B cell (primary cell): ENCODE measurements at regions not wholly inside any gene's neighbourhood (a gene's known extent, or its start where the extent isn't known, plus 50 kb on each side); places are given as distances from the start of the nearest gene placed in this dataset.

Experiments
- ATAC-seq: fragments of 200-7000 bp; cut with Tn5 transposase; one replicate; pipeline ENCODE4 v1.10.0; 2021; ENCODE audit warnings: low read depth, mild to moderate bottlenecking, moderate number of reproducible peaks, moderate library complexity
- CTCF ChIA-PET: fragments of 350-600 bp; sonication (Branson Sonifier 250); formaldehyde crosslinking; loops from one replicate; lab custom pipeline; 2021; ENCODE audit warnings: antibody characterized with exemption, inconsistent platforms; lab: Charles Lee
- POLR2A ChIA-PET: fragments of 350-600 bp; sonication (Branson Sonifier 250); formaldehyde crosslinking; loops from one replicate; lab custom pipeline; 2021; ENCODE audit warnings: antibody characterized with exemption; lab: Charles Lee
- DNase-seq: peaks from one replicate; pipeline ENCODE4 v3.0.0; 2013
- H2AFZ ChIP-seq: 2 replicates; pipeline ENCODE4 v1.6.1; 2012; ENCODE audit warnings: mild to moderate bottlenecking, low read depth, low read length; ENCODE audit not compliant: insufficient read depth, poor library complexity, severe bottlenecking
- H3K27ac ChIP-seq, 2 donors: 1 replicate in 1 of 2; 2 replicates in 1 of 2; pipeline ENCODE4 v1.5.1; 2012 to 2013; ENCODE audit warnings: low read length in 2 of 2, mild to moderate bottlenecking in 2 of 2, moderate library complexity in 1 of 2
- H3K27me3 ChIP-seq, 4 experiments: fragments of 200-600 bp in 1 of 4; sonication (generic) in 1 of 4; replicated peaks in 1 of 4; 1 replicate in 2 of 4; 2 replicates in 2 of 4; pipeline versions ENCODE4 v1.6.1 to v1.7.0; 2013 to 2016; ENCODE audit warnings: low read length in 3 of 4, mild to moderate bottlenecking in 2 of 4, mixed read lengths in 1 of 4, moderate library complexity in 1 of 4; ENCODE audit not compliant: insufficient read depth in 4 of 4, control insufficient read depth in 3 of 4; ENCODE audit errors: control extremely low read depth in 1 of 4
- H3K36me3 ChIP-seq, 2 experiments: replicated peaks in 1 of 2; 1 replicate in 1 of 2; 2 replicates in 1 of 2; pipeline versions ENCODE4 v1.6.1 to v1.7.1; 2013; ENCODE audit warnings: low read length in 1 of 2; ENCODE audit not compliant: insufficient read depth in 2 of 2, control insufficient read depth in 1 of 2; ENCODE audit errors: control extremely low read depth in 1 of 2, extremely low read depth in 1 of 2
- H3K4me1 ChIP-seq, 2 donors: fragments of 200-600 bp in 1 of 2; sonication (generic) in 1 of 2; 1 replicate in 1 of 2; 2 replicates in 1 of 2; pipeline versions ENCODE4 v1.5.1 to v1.6.1; 2013 to 2017; ENCODE audit warnings: low read length in 2 of 2; ENCODE audit not compliant: control insufficient read depth in 2 of 2, insufficient read depth in 2 of 2
- H3K4me2 ChIP-seq: replicated peaks from 2 replicates; pipeline ENCODE3; 2012; ENCODE audit warnings: mild to moderate bottlenecking, low read depth, low read length; ENCODE audit not compliant: poor library complexity, severe bottlenecking
- H3K4me3 ChIP-seq, 5 experiments: fragments of 200-600 bp in 1 of 5; sonication (generic) in 1 of 5; 1 replicate in 3 of 5; 2 replicates in 2 of 5; pipeline versions ENCODE4 v1.5.1 to v1.7.0; 2011 to 2016; ENCODE audit warnings: low read length in 4 of 5, mild to moderate bottlenecking in 4 of 5, low read depth in 2 of 5, control low read depth in 1 of 5, moderate library complexity in 1 of 5; ENCODE audit not compliant: insufficient read depth in 1 of 5; ENCODE audit errors: control extremely low read depth in 1 of 5, extremely low read depth in 1 of 5
- H3K79me2 ChIP-seq: fragments of 200-600 bp; sonication (generic); one replicate; pipeline ENCODE4 v1.6.0; 2016; ENCODE audit warnings: low read length; ENCODE audit not compliant: control insufficient read depth, insufficient read depth
- H3K9ac ChIP-seq: fragments of 200-600 bp; sonication (generic); 2 replicates; pipeline ENCODE4 v1.6.1; 2017; ENCODE audit warnings: mild to moderate bottlenecking, low read length, moderate library complexity
- H3K9me3 ChIP-seq, 3 donors: one replicate each; pipeline versions ENCODE4 v1.6.1 to v1.7.1; 2013; ENCODE audit warnings: low read length in 2 of 3; ENCODE audit not compliant: control insufficient read depth in 2 of 3, insufficient read depth in 1 of 3; ENCODE audit errors: control extremely low read depth in 1 of 3
- H4K20me1 ChIP-seq: 2 replicates; pipeline ENCODE4 v1.6.0; 2012; ENCODE audit warnings: mild to moderate bottlenecking, low read length; ENCODE audit not compliant: insufficient read depth, control insufficient read depth, poor library complexity, severe bottlenecking
- H3K27ac Mint-ChIP-seq: one replicate; pipeline ENCODE4 v1.8.0; 2021; ENCODE audit warnings: mixed read lengths
- H3K27me3 Mint-ChIP-seq: one replicate; pipeline ENCODE4 v1.8.0; 2021; ENCODE audit warnings: mixed read lengths
- H3K4me1 Mint-ChIP-seq: one replicate; pipeline ENCODE4 v1.8.0; 2021; ENCODE audit warnings: mixed read lengths
- H3K4me3 Mint-ChIP-seq: one replicate; pipeline ENCODE4 v1.8.0; 2021; ENCODE audit warnings: mixed read lengths
- H3K9me3 Mint-ChIP-seq: one replicate; pipeline ENCODE4 v1.8.0; 2022; ENCODE audit warnings: mixed read lengths; ENCODE audit not compliant: insufficient read depth
- EZH2 ChIP-seq: IDR thresholded peaks from 2 replicates; pipeline ENCODE4 v1.6.1; 2012; ENCODE audit warnings: borderline replicate concordance, low read depth, mild to moderate bottlenecking, moderate library complexity, low read length; ENCODE audit not compliant: insufficient read depth, poor library complexity, severe bottlenecking
- WGBS: methylation state at CpG from one replicate; pipeline ENCODE4 v1.1.5; 2013; ENCODE audit warnings: missing lambda C conversion rate; ENCODE audit not compliant: insufficient coverage; 5-methylcytosine and 5-hydroxymethylcytosine counted together
- intact Hi-C: fragments of 100-400 bp; cut with micrococcal nuclease; formaldehyde crosslinking; loops from one replicate; pipeline ENCODE4 v1.10.0; 2022
- TF ChIP-seq, protein P1 (sequence below): fragments of 200-600 bp; IDR thresholded peaks from one replicate; pipeline ENCODE4 v1.8.0; 2022; ENCODE audit warnings: antibody characterized with exemption, mild to moderate bottlenecking

- no peak for DNase-seq
- WGBS, result 100% methylated on average over 1 of the region's 1 CpG
- Mint-ChIP-seq H3K9me3 (peaks cover 2% of the 10 kb centered on the region), H3K4me1 (no peaks in the 10 kb centered on the region), H3K4me3 (no peak overlapping the region), H3K27ac (no peak overlapping the region), H3K27me3 (no peaks in the 10 kb centered on the region)
- intact Hi-C loops, result no loop called here
- Histone ChIP-seq H3K27ac (no peak overlapping the region), H2AFZ (no peak overlapping the region), H3K4me1 (no peaks in the 10 kb centered on the region), H3K9ac (no peak overlapping the region), H3K9me3 (no peaks in the 10 kb centered on the region), H4K20me1 (no peaks in the 10 kb centered on the region), H3K27me3 (no peaks in the 10 kb centered on the region), H3K4me3 (no peak overlapping the region), H3K79me2 (no peaks in the 10 kb centered on the region), H3K36me3 (no peaks in the 10 kb centered on the region), H3K4me2 (no peak overlapping the region)
- TF ChIP-seq EZH2, result no peak
- TF ChIP-seq, protein P1, sequence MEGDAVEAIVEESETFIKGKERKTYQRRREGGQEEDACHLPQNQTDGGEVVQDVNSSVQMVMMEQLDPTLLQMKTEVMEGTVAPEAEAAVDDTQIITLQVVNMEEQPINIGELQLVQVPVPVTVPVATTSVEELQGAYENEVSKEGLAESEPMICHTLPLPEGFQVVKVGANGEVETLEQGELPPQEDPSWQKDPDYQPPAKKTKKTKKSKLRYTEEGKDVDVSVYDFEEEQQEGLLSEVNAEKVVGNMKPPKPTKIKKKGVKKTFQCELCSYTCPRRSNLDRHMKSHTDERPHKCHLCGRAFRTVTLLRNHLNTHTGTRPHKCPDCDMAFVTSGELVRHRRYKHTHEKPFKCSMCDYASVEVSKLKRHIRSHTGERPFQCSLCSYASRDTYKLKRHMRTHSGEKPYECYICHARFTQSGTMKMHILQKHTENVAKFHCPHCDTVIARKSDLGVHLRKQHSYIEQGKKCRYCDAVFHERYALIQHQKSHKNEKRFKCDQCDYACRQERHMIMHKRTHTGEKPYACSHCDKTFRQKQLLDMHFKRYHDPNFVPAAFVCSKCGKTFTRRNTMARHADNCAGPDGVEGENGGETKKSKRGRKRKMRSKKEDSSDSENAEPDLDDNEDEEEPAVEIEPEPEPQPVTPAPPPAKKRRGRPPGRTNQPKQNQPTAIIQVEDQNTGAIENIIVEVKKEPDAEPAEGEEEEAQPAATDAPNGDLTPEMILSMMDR, result no peak
- no peak for ATAC-seq
- ChIA-PET CTCF (no interaction called here), POLR2A (no interaction called here)
These were observed 345.3 kb downstream of the GABRG1 start for GRCh38 chr4:45778514-45778913.

DNA sequence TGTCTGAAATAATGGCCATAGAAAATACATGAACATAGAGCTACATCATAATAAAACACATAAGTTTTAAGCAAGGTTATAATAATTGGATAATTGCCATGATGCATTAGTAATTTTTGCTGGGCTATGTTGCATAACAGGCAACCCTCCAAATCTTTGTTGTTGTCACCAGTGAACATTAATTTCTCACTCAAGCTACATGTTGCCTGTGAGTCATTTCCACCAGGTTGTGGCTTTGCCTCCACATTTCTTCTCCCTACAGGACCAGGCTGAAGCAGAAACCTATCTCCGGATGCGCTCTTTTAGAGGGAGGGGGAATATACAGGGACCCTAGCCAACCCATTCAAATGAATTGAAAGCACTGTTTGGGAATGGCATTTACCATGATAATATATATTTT is 347.7 kb downstream of the GABRG1 start:
- Mint-ChIP-seq H3K4me1 (no peaks in the 10 kb centered on the region), H3K27me3 (no peaks in the 10 kb centered on the region), H3K9me3 (peaks cover 2% of the 10 kb centered on the region), H3K27ac (no peak overlapping the region), H3K4me3 (no peak overlapping the region)
- no peak overlapping the region for H2AFZ ChIP-seq
- H3K36me3 ChIP-seq, result no peaks in the 10 kb centered on the region
- H3K79me2 ChIP-seq, result no peaks in the 10 kb centered on the region
- H4K20me1 ChIP-seq, result no peaks in the 10 kb centered on the region
- no peaks in the 10 kb centered on the region for H3K4me1 ChIP-seq
- ATAC-seq (no peak), DNase-seq (no peak)
- no peak overlapping the region for H3K27ac ChIP-seq
- TF ChIP-seq, protein P1, result no peak
- no peak for TF ChIP-seq EZH2
- H3K9ac ChIP-seq, result no peak overlapping the region
- ChIA-PET POLR2A (no interaction called here), CTCF (no interaction called here)
- no peaks in the 10 kb centered on the region for H3K9me3 ChIP-seq
- H3K4me3 ChIP-seq, result no peak overlapping the region
- intact Hi-C loops, result no loop called here
- H3K27me3 ChIP-seq, result no peaks in the 10 kb centered on the region
- H3K4me2 ChIP-seq, result no peak overlapping the region
- WGBS, result no CpG with 5 or more reads among the region's 2 CpGs
